ENCODE measurements at regions not wholly inside any gene's neighbourhood (a gene's known extent, or its start where the extent isn't known, plus 50 kb on each side); places are given as distances from the start of the nearest gene placed in this dataset.

DNA sequence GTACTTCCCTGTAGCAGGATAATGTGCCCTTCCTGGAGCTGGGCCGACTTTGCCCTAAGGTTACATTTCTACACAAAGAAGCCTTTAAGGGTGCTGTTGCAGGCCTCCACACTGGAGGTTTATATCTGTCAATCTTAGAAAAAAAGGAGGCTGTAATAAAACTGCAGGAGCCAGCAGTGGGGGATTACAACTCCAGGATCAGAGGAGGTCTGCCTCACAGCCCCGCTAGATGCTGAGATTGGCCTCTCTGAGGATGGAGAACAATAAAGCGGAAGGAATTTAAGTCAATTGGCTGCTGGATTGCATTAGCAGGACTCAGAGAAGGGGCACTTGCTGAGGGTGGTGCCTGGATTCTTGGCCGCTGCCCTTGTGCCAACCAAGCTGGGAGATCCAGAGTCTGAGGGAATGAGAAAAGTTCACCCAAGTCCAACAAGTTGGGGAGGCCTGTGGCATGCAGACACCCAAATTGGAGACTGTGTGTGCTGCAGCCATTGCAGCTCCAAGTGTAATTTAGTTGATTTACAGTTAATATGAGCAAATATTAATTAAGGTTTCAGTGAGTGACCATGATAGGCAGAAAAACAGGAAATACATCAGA lies 99.0 kb upstream of the SSBP2 start:
- H3K27me3 ChIP-seq (ENCODE audit: control insufficient read depth, insufficient read depth, low read length, poor library complexity, severe bottlenecking), result no peaks in the 10 kb centered on the region
- no peak overlapping the region for H3K4me3 ChIP-seq (ENCODE audit: insufficient read depth, low read depth, low read length)
- H3K4me1 ChIP-seq (ENCODE audit: control insufficient read depth, insufficient read depth, low read length), result peaks cover 50% of the 10 kb centered on the region
- 66 to 69% methylated on average over 4 of the region's 4 CpGs for WGBS, 2 experiments
- H3K9me3 ChIP-seq (ENCODE audit: control insufficient read depth, low read length), result no peaks in the 10 kb centered on the region
- peak overlapping the region; percentile 60 for H3K27ac ChIP-seq (ENCODE audit: insufficient read depth, low read depth, low read length, poor library complexity, severe bottlenecking)
- H3K36me3 ChIP-seq (ENCODE audit: control insufficient read depth, insufficient read depth, low read length), result no peaks in the 10 kb centered on the region

DNA sequence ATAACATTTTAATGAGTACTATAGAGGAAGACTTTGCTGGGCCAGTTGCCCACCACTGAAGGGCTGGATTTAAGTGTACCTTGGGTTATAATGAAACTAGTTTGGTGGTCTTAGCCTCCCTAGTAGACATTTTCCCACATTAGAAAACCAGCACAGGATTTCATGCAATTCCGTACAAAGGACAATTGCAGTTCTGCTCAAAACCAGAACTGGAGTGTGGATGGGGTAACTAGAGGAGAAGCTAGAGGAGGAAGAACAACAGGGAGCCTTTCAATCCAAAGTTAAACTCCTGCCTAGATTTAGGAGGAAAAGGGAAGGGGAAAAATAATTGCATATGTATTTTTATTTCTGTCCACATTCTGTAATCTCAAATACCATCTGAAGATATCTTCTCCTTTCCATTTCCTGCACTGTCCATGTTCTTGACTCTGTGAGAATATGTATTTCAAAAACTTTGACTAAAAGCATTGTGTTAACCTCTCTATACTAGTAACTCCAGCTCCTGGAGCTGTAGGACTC lies 97.5 kb upstream of the SSBP2 start:
- H3K4me3 ChIP-seq (ENCODE audit: insufficient read depth, low read depth, low read length), result no peak overlapping the region
- no peaks in the 10 kb centered on the region for H3K9me3 ChIP-seq (ENCODE audit: control insufficient read depth, low read length)
- H3K27ac ChIP-seq (ENCODE audit: insufficient read depth, low read depth, low read length, poor library complexity, severe bottlenecking), result no peak overlapping the region
- whole genome bisulfite sequencing, 2 experiments, result 14 to 31% methylated on average over 1 of the region's 1 CpG
- H3K36me3 ChIP-seq (ENCODE audit: control insufficient read depth, insufficient read depth, low read length), result no peaks in the 10 kb centered on the region
- H3K4me1 ChIP-seq (ENCODE audit: control insufficient read depth, insufficient read depth, low read length), result peaks cover 48% of the 10 kb centered on the region
- no peaks in the 10 kb centered on the region for H3K27me3 ChIP-seq (ENCODE audit: control insufficient read depth, insufficient read depth, low read length, poor library complexity, severe bottlenecking)

DNA sequence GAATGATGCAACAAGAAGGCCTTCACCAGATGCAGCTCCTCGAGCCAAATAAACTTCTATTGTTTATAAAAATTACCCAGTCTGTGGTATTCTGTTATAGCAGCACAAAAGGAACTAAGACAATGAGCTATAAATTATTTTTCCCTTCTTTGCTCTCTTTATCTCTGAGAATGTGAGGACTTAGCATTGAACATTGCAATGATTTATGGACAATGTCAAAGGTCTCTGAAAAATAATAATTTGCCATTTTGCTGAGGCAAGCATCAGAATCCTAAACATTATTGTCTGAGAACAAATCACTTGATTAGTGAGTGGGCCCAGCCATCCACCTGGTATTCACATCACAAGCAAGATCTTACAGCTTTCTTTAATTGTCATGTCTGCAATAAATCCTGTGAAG lies 95.4 kb upstream of the SSBP2 start:
- no peak overlapping the region for H3K4me3 ChIP-seq (ENCODE audit: insufficient read depth, low read depth, low read length)
- peaks cover 39% of the 10 kb centered on the region for H3K4me1 ChIP-seq (ENCODE audit: control insufficient read depth, insufficient read depth, low read length)
- no peaks in the 10 kb centered on the region for H3K9me3 ChIP-seq (ENCODE audit: control insufficient read depth, low read length)
- no peaks in the 10 kb centered on the region for H3K27me3 ChIP-seq (ENCODE audit: control insufficient read depth, insufficient read depth, low read length, poor library complexity, severe bottlenecking)
- H3K27ac ChIP-seq (ENCODE audit: insufficient read depth, low read depth, low read length, poor library complexity, severe bottlenecking), result no peak overlapping the region
- H3K36me3 ChIP-seq (ENCODE audit: control insufficient read depth, insufficient read depth, low read length), result no peaks in the 10 kb centered on the region
- WGBS, 2 experiments, result 92 to 100% methylated on average over 1 of the region's 1 CpG

DNA sequence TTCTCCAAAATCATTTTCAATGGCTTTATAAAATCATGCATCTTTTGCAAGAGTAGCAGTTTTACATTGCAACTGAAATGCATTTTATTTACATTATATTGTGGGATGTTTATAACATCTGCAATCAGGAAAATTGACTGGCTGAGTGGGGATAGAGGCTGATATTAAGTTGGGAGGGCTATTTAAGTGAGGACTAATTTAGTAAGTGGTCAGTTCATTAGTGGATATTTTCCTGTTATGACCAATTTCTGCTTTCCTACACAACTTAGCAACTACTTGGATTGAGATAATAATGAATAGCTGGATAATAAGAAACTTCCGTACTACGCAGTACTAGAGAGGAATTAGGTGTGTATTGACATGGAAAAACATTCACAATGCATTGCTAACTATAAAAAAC lies 92.9 kb upstream of the SSBP2 start:
- Histone ChIP-seq H3K27me3 (ENCODE audit: control insufficient read depth, insufficient read depth, low read length, poor library complexity, severe bottlenecking) (no peaks in the 10 kb centered on the region), H3K4me1 (ENCODE audit: control insufficient read depth, insufficient read depth, low read length) (peaks cover 15% of the 10 kb centered on the region), H3K9me3 (ENCODE audit: control insufficient read depth, low read length) (no peaks in the 10 kb centered on the region), H3K27ac (ENCODE audit: insufficient read depth, low read depth, low read length, poor library complexity, severe bottlenecking) (no peak overlapping the region), H3K4me3 (ENCODE audit: insufficient read depth, low read depth, low read length) (no peak overlapping the region), H3K36me3 (ENCODE audit: control insufficient read depth, insufficient read depth, low read length) (no peaks in the 10 kb centered on the region)
- no CpG with 5 or more reads among the region's 2 CpGs for WGBS, 2 experiments

DNA sequence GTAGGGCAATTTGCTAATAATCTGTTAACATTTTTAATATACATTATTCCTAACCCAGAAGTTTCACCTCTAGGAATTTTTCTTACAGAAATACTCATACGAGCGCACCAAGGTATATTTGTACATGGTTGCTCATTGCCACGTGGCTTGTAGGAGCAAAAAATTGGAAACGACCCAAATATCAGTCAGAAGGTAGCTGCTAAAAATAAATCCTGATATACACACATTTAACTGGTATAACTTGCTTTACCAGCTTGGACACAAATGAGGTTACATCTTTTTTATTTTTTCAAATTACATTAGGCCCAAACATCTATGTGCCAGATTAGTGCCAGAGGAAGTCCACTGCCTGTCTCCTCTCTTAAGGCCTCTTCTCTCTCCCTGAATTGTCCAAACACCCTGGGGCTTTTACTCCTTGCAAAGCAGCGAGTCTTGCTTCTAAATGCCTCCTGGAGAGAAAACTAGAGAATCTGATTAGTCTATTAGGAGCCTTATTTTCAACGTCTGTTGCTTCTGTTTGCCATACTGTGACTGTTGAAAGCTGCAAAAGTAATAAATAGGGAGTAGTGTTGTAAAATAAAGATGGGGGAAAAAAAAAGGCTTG lies 92.0 kb upstream of the SSBP2 start:
- Histone ChIP-seq H3K4me3 (ENCODE audit: insufficient read depth, low read depth, low read length) (no peak overlapping the region), H3K27ac (ENCODE audit: insufficient read depth, low read depth, low read length, poor library complexity, severe bottlenecking) (no peak overlapping the region), H3K27me3 (ENCODE audit: control insufficient read depth, insufficient read depth, low read length, poor library complexity, severe bottlenecking) (no peaks in the 10 kb centered on the region), H3K9me3 (ENCODE audit: control insufficient read depth, low read length) (no peaks in the 10 kb centered on the region), H3K36me3 (ENCODE audit: control insufficient read depth, insufficient read depth, low read length) (no peaks in the 10 kb centered on the region), H3K4me1 (ENCODE audit: control insufficient read depth, insufficient read depth, low read length) (peaks cover 5% of the 10 kb centered on the region)
- 63 to 67% methylated on average over 6 of the region's 6 CpGs for WGBS, 2 experiments

DNA sequence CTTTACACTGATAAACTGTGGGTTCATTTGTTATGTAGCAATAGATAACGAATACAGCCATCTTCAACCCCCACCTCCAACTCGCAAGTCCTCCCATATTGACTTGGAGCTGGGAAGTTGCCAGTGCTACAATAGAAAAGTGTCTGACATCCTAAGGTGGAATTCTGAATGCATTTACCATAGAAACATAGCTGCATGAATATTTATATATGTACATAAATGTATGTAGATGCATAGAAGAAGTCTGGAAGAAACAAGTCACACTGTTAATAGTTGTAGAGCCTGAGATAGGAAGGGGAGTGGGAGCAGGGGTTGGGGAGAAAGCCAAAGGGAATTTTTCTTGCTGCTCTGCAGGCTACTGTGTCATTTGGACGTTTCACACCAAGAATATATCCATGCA lies 88.1 kb upstream of the SSBP2 start:
- no peaks in the 10 kb centered on the region for H3K4me1 ChIP-seq (ENCODE audit: control insufficient read depth, insufficient read depth, low read length)
- no peak overlapping the region for H3K4me3 ChIP-seq (ENCODE audit: insufficient read depth, low read depth, low read length)
- H3K9me3 ChIP-seq (ENCODE audit: control insufficient read depth, low read length), result no peaks in the 10 kb centered on the region
- H3K27me3 ChIP-seq (ENCODE audit: control insufficient read depth, insufficient read depth, low read length, poor library complexity, severe bottlenecking), result no peaks in the 10 kb centered on the region
- no peak overlapping the region for H3K27ac ChIP-seq (ENCODE audit: insufficient read depth, low read depth, low read length, poor library complexity, severe bottlenecking)
- no peaks in the 10 kb centered on the region for H3K36me3 ChIP-seq (ENCODE audit: control insufficient read depth, insufficient read depth, low read length)
- WGBS, 2 experiments, result 93% methylated on average over 2 of the region's 3 CpGs; no CpG with 5 or more reads in 1 of the 2 experiments

DNA sequence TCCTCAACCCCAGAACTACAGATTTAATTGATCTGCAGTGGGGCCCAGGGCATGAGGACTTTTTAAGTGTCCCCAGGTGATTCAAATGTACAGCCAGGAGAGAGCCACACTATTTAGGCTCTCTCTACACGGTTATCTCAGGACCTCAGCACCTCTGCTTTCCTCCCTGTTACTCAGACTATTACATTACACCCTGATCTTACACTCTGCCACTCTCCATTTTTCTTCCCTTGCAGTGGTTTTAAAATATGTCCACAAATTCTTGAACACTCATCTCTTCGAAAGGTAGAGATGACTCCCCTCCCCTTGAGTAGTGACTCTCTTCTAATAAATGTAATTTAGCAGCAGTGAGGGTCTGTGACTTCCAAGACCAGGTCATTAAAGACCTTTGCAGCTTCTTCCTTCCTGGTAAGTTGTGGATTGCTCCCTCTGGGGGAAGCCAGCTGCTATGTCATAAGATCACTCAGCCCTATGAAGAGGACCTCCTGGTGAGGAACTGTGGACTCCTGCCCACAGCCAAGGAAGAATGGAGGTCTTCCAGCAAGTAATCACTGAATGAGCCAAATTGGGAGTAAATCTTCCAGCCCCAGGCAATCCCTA lies 87.5 kb upstream of the SSBP2 start:
- WGBS, 2 experiments, result 68 to 74% methylated on average over 2 of the region's 2 CpGs
- H3K4me1 ChIP-seq (ENCODE audit: control insufficient read depth, insufficient read depth, low read length), result no peaks in the 10 kb centered on the region
- H3K36me3 ChIP-seq (ENCODE audit: control insufficient read depth, insufficient read depth, low read length), result no peaks in the 10 kb centered on the region

DNA sequence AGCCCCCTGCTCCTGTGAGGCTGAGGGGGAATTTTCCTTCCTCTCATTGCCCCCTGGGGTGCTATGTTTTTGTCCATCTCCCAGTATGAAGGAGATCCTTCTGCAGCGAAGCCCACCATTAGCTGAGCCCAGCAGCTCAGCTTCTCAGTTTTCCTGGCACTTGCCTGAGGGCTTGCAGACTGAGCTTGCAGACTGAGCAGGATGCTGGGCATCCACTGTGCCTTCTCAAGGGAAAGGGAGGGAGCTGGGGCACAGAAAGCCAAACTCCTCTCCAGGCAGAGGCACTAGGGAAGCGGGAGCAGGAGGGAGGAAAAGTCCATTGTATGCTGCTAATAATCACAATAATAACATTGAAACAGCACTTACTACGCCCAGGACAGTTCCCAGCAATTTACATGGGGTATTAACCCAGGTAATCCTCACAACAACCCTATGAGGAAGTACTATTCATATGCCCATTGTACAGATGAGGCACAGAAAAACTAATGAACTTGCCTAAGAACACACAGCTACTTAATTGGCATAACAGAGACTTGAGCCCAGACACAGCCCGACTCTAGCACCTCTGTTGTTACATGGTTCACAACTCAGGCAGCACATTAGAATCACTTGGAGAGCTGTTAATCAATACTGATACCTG lies 86.9 kb upstream of the SSBP2 start:
- Histone ChIP-seq H3K4me3 (ENCODE audit: insufficient read depth, low read depth, low read length) (no peak overlapping the region), H3K4me1 (ENCODE audit: control insufficient read depth, insufficient read depth, low read length) (no peaks in the 10 kb centered on the region), H3K27me3 (ENCODE audit: control insufficient read depth, insufficient read depth, low read length, poor library complexity, severe bottlenecking) (no peaks in the 10 kb centered on the region), H3K9me3 (ENCODE audit: control insufficient read depth, low read length) (no peaks in the 10 kb centered on the region), H3K27ac (ENCODE audit: insufficient read depth, low read depth, low read length, poor library complexity, severe bottlenecking) (no peak overlapping the region), H3K36me3 (ENCODE audit: control insufficient read depth, insufficient read depth, low read length) (no peaks in the 10 kb centered on the region)
- WGBS, 2 experiments, result 66 to 76% methylated on average over 3 to 4 of the region's 4 CpGs

More for the DNA sequence above, 87.5 kb upstream of the SSBP2 start:
- H3K27ac ChIP-seq (ENCODE audit: insufficient read depth, low read depth, low read length, poor library complexity, severe bottlenecking), result no peak overlapping the region
- no peaks in the 10 kb centered on the region for H3K9me3 ChIP-seq (ENCODE audit: control insufficient read depth, low read length)
- no peaks in the 10 kb centered on the region for H3K27me3 ChIP-seq (ENCODE audit: control insufficient read depth, insufficient read depth, low read length, poor library complexity, severe bottlenecking)
- H3K4me3 ChIP-seq (ENCODE audit: insufficient read depth, low read depth, low read length), result no peak overlapping the region

DNA sequence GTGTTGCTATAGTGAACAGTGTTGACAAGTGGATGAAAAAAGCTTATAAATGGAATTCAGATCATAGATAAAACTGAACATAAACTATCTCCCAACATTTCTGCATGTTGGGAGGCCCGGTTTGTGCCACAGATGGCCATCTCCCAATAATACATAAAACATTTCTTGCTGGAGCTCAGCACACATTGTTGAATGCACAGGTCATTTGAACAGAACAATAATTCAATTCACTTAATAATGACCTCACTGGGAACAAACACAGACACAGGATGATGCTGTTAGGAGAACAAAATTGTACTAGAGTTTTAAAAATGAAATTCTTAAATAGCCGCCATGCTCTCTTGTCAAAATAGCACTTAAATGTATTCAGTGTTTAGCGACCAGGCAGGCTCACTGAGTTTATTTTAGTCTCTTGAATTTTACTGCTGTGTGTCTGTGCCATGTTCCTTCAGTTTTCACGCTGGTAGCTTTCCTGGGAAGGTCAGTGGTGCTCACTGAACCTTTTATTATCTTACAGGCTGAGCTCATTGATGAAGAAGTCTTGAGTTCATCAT lies 85.0 kb upstream of the SSBP2 start:
- H3K9me3 ChIP-seq (ENCODE audit: control insufficient read depth, low read length), result no peaks in the 10 kb centered on the region
- H3K27me3 ChIP-seq (ENCODE audit: control insufficient read depth, insufficient read depth, low read length, poor library complexity, severe bottlenecking), result no peaks in the 10 kb centered on the region
- no peaks in the 10 kb centered on the region for H3K36me3 ChIP-seq (ENCODE audit: control insufficient read depth, insufficient read depth, low read length)
- H3K4me3 ChIP-seq (ENCODE audit: insufficient read depth, low read depth, low read length), result no peak overlapping the region
- H3K4me1 ChIP-seq (ENCODE audit: control insufficient read depth, insufficient read depth, low read length), result no peaks in the 10 kb centered on the region
- H3K27ac ChIP-seq (ENCODE audit: insufficient read depth, low read depth, low read length, poor library complexity, severe bottlenecking), result no peak overlapping the region
- 89 to 94% methylated on average over 4 of the region's 4 CpGs for WGBS, 2 experiments

Data from ectodermal cell (in vitro differentiated cells).